ENCODE measurements at regions not wholly inside any gene's neighbourhood (a gene's known extent, or its start where the extent isn't known, plus 50 kb on each side); places are given as distances from the start of the nearest gene placed in this dataset.

DNA sequence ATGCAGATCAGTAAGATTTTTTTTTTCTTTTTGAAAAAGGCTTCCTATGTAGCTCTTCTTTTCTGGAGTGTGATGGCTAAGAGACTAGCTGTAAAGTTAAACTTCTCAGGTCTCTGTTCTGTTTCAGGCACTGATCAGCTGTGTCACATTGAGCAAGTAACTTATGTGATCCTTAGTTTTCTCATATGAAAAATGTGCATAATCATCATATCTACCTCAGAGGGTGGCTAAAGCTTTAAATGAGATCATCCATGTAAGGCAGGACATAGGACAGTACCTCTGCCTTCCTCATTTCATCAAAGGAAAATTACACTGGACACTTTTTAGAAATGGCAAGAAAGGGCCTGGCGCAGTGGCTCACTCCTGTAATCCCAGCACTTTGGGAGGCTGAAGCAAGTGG, 235.9 kb upstream of the TYRP1 start:
- DNase-seq (no peak), ATAC-seq (no peak)
- TF ChIP-seq CTCF (IDR thresholded peaks at IDR 0.05), result no peak
- intact Hi-C loops (cut with DNase I), result no loop called here
- no peak overlapping the region for H3K4me3 ChIP-seq
- no peaks in the 10 kb centered on the region for H3K9me3 ChIP-seq
- no peaks in the 10 kb centered on the region for H3K27me3 ChIP-seq (ENCODE audit: low read depth)
- no peaks in the 10 kb centered on the region for H3K4me1 ChIP-seq
- H3K27ac ChIP-seq, result no peak overlapping the region
- no peaks in the 10 kb centered on the region for H3K36me3 ChIP-seq

GRCh38 chr9:12461763-12462460, 231.3 kb upstream of the TYRP1 start:
- no peak for TF ChIP-seq CTCF (IDR thresholded peaks at IDR 0.05)
- H3K27ac ChIP-seq, result no peak overlapping the region
- H3K9me3 ChIP-seq, result no peaks in the 10 kb centered on the region
- H3K4me1 ChIP-seq, result no peaks in the 10 kb centered on the region
- intact Hi-C loops (cut with DNase I), result no loop called here
- H3K27me3 ChIP-seq (ENCODE audit: low read depth), result no peaks in the 10 kb centered on the region
- DNase-seq (no peak), ATAC-seq (no peak)
- no peak overlapping the region for H3K4me3 ChIP-seq
- H3K36me3 ChIP-seq, result no peaks in the 10 kb centered on the region

DNA sequence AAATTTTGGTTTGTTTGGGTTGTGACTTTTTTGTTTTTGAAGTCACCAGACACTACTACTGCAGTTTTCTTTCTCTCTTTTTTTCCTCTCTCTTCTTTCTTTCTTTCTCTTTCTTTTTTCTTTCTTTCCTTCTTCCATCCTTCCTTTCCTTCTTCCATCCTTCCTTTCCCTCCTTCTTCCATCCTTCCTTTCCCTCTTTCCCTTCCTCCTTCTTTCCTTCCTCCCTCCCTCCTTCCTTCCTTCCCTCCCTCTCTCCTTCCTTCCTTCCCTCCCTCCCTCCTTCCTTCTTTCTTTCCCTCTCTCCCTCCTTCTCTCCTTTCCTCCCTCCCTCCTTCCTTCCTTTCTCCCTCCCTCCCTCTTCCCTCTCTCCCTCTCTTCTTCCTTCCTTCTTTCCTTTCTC, 230.3 kb upstream of the TYRP1 start:
- Histone ChIP-seq H3K4me1 (no peaks in the 10 kb centered on the region), H3K27me3 (ENCODE audit: low read depth) (no peaks in the 10 kb centered on the region), H3K36me3 (no peaks in the 10 kb centered on the region), H3K4me3 (no peak overlapping the region), H3K27ac (no peak overlapping the region), H3K9me3 (no peaks in the 10 kb centered on the region)
- DNase-seq, result no peak
- intact Hi-C loops (cut with DNase I), result no loop called here
- ATAC-seq, result no peak
- TF ChIP-seq CTCF (IDR thresholded peaks at IDR 0.05), result no peak

DNA sequence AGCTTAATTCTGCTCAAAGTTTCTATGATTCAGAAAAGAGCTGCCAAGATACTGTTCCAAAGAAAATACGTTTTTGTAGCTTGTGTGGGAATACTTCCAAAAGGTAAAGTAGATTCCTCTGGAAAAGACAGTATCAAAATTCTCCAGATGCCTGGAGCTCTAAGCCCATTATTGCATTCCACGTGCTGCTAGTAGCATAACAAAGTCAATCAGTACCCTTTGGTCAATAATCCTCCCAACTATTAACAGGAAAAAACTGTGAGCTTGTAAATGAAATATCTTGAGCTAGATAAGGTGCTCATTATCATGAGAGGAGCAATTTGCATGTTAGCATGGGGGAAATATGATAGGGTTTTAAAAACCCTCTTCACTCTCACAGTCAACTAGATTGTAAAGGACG, 229.5 kb upstream of the TYRP1 start:
- DNase-seq, result no peak
- Histone ChIP-seq H3K27me3 (ENCODE audit: low read depth) (no peaks in the 10 kb centered on the region), H3K9me3 (no peaks in the 10 kb centered on the region), H3K36me3 (no peaks in the 10 kb centered on the region), H3K4me3 (no peak overlapping the region), H3K27ac (no peak overlapping the region), H3K4me1 (no peaks in the 10 kb centered on the region)
- intact Hi-C loops (cut with DNase I), result no loop called here
- ATAC-seq, result no peak
- TF ChIP-seq CTCF (IDR thresholded peaks at IDR 0.05), result no peak

- ATAC-seq (no peak), DNase-seq (no peak)
- intact Hi-C loops (cut with DNase I), result no loop called here
- H3K36me3 ChIP-seq, result no peaks in the 10 kb centered on the region
- H3K4me3 ChIP-seq, result no peak overlapping the region
- H3K27me3 ChIP-seq (ENCODE audit: low read depth), result no peaks in the 10 kb centered on the region
- H3K27ac ChIP-seq, result no peak overlapping the region
- H3K4me1 ChIP-seq, result no peaks in the 10 kb centered on the region
- no peaks in the 10 kb centered on the region for H3K9me3 ChIP-seq
- TF ChIP-seq CTCF (IDR thresholded peaks at IDR 0.05), result no peak
These were observed 228.8 kb upstream of the TYRP1 start for GRCh38 chr9:12464400-12464799.
